ENCODE measurements at regions not wholly inside any gene's neighbourhood (a gene's known extent, or its start where the extent isn't known, plus 50 kb on each side); places are given as distances from the start of the nearest gene placed in this dataset.

DNA sequence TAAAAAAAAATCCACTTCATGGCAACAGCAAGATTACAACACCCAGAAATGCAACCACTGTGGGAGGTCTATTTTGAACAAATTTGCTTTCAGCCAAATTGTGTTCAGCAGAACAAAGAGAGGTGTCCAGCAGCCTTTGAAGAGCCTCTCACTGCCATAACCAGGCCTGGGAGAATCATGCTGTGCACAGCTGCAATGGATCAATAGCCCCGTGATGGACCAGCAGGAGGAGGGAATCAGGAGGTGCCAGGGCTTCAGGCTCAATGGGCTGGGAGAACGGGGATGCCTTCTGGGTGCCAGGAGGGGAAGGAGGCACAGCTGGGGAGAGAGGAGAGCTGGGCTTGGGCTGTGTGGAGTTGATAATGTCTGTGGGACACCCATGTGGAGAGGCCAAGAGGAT is 366.2 kb upstream of the EEF2KMT start:
- no peak for DNase-seq

DNA sequence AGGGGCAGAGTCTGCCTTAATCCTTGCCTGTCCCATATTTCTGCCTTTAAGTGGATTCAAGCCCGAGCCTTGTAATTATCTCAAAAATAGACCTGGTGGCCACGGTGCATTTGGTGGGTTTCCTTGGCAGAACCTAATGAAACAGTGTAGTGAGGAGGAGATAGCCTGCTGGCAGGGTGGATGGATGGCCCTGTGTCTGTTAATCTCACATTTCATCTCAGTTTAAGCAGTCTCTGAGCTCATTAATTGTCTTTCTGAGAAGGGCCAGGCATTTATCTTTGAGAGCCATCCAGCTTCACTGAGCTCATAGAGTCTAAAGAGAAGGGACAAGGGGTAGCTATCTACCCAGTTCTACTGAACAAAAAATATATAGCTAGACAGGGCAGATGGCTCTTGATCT is 364.0 kb upstream of the EEF2KMT start:
- no peak for DNase-seq

DNA sequence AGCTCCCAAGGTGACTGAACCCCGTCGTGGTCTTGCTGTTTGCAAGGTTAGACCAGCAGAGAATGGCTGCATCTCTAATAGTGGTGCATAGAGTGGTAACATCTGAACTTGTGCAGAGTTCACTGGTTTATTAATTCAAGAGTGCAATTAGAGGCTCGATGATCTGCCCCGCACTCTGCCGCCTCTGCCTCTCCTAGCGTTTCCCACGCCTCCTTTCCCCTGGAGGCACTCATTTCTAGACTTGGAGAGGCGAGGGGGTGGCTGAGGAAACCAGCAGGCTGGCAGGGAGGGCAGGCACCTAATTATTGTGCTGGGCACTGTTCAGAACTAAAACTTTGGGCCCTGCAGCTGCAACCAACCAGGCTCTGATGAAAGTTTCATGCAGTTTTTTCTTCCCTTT is 363.5 kb upstream of the EEF2KMT start:
- no peak for DNase-seq

DNA sequence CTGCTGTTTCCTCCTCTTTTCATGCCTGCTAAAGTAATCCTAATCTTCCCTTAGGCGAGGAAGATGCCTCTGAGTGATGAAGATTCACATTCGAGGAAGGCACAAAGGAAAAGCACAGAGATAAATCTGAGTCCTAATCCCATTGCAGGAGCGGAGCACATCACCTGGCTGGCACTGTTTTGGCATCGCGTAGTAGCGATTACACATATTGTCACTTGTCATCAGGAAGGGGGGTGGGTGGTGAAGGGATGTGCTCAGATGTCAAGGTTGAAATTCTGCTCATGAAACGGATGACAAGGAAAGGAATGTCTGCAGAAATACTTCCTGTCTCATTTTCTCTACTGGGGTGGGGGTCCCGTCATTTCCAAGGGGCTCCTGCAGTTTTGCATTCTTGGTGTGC is 363.1 kb upstream of the EEF2KMT start:
- DNase-seq: no peak

DNA sequence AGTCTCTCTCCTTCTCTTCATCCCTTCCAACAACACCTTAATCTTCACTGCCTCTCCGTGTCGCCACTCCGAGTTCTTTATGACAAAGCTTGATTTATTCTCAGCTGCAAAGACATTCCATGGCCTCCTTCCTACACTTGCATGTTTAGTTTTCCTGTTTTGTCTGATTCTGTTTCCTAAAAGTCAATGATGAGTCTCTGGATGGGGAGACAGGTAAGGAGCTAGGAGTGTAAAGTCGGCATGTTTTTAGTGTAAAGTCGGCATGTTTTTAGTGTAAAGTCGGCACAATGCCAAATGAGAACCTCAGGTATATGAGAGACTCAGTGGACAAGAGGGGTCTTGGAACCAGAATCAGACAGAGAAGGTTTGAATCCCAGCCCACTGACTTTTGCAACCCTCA is 362.3 kb upstream of the EEF2KMT start:
- no peak for DNase-seq

DNA sequence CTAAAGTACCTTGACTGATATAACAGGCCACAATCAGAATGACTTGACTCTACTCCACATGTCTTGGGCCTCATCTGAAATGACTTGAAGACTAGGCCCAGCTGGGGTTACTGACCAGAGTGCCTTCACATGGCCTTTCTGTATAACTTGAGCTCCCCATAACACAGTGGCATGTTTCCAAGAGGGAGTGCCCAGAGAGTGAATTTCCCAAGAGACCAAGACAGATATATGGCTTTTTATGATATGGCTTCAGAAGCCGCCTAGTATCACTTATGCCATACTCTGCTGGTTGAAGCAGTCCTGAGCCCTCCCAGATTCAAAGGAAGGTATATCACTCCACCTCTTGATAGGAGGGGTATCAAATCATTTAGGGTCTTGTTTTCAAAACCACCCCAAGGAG is 357.5 kb upstream of the EEF2KMT start:
- DNase-seq: no peak

DNA sequence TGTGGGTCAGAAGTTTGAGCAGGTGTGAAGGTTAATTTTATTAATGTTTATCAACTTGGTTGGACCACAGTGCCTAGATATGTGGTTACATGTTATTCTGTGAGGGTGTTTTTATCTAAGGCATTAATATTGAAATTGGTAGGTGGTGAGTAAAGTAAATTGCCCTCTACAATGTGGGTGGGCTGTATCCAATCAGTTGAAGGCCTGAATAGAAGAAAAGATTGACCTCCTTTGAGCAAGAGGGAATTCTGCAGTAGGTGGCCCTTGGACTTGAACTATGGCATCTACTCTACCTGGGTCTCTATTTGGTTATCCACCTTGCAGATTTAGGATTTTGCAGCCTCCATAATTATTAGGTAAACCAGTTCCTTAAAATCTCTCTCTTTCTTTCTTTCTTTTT is 356.8 kb upstream of the EEF2KMT start:
- no peak for DNase-seq

DNA sequence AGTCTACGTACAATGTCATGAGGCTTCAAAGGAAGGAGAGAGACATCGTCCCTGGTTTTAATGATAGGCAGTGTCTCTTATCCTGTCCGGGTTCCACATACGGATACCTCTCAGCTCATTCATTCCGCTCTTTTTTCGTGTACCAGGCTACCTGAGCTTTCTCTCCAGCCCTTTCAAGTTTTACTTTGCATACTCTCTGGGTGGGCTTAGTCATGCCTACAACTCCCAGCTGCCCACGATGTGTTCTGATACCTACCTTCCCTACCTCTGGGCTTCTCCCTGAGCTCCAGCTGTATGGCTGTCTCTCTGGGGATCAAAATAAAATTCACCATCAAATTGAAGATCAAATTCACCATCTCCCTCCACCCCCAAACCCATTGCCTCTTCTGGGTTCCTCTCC is 354.0 kb upstream of the EEF2KMT start:
- no peak for DNase-seq

DNA sequence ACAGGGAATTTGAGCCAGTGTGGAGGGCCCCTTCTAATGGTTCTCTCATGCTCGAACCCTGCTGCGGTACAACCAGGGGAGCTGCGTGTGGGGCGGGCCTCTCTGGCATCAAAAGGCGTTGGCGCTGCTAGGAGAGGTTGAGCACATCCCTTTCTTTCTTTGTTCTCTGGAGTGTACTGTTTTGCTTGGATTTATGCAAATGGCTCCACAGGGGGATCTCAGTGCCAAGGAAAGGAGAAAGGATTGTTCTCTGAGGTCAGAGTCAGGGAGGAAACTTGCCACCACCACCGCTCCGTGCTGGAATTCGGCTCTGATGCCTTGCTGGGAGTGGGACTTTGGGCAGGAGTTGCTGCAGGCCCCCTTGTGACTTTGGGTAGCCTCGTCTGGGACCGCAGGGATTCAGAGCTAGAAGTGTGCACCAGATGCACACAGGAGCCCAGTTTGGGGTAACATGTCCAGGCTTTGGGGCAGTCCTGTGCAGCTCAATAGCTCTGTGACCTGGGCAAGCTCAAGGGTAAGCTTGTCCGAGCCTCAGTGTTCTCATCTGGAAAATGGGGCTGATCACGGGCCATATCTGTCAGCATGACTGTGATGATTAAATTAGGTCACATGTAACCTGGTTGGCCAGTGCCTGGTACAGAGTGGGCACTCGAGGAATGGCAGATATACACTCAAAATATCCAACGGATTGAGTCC is 353.0 kb upstream of the EEF2KMT start:
- DNase-seq: no peak

DNA sequence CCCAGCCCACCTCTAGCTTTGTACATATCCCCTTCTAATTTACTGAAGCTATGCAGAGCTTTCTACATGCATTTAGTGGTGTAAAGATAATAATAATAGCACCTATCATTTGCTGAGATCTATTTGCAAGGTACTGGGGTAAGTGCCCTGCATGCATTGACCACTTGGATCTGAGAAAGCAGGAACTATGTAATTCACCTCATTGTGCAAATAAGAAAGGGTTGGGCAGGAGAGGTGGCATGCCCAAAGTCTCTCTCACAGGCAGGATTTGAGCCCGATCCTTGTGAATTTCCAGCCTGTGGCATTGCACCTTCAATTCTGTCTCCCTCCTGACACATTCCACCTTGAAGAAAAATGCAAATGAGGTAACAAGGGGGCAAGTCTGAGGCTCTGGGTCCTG is 352.3 kb upstream of the EEF2KMT start:
- DNase-seq: no peak

DNA sequence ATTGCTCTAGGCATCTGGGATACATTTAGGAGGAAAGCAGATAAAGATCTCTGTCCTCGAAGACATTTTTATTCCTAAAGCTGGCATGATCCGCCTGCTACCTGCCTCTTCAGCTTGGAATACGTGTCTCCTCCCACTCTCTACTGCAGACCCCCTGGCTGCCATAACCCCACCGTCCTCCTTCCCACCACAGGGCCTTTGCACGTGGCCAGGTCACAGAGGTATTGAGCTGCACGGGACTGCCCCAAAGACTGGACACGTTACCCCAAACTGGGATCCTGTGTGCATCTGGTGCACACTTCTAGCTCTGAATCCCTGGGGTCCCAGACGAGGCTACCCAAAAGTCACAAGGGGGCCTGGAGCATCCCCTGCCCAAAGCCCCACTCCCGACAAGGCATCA is 351.2 kb upstream of the EEF2KMT start:
- no peak for DNase-seq

DNA sequence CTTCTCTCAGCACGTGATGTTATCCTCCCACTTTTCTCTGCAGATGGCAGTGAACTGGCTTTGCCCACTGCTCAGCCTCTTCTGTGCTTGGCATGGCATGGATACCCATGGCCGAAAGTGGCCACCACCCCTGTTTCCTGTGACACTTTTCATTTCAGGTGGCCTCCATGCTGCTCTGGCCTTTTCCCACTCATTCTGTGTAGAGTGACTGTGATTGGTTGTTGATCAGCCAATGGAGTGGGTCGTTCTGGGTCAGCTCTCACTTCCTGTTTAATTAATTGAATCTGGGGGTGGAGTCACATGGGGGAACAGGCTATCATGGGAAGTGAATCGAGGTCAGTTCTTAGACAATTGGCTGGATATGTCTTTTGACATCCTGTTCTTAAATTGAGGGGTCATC is 350.1 kb upstream of the EEF2KMT start:
- DNase-seq: no peak

DNA sequence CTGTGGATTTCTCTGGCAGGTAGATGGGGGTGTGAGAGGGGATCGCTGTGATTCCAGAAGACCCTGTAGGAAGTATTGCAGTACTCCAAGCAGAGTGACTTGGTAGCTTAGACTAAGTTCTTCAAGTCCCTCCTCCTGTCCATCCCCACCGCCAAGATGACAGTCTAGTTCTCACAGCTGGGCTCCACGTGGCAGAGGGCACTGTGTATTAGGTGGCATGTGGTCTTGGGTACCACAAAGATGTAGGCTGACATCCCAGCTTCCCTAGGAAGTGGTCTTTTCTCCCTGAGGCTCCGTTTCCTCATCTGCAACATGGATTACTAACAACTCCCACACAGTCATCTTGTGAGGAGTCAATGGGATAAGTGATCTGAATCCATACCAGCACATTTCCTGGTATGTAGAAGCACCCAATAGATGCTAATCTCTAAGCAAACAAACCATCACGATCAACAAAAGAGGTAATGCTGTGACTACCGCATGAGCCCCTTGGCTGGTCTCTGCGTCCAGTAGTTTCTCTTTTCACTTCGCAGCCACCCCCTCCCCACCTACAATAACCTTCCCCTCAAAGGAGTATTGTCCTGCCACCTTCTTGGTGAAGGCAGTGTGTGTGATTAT is 349.1 kb upstream of the EEF2KMT start:
- no peak for DNase-seq

DNA sequence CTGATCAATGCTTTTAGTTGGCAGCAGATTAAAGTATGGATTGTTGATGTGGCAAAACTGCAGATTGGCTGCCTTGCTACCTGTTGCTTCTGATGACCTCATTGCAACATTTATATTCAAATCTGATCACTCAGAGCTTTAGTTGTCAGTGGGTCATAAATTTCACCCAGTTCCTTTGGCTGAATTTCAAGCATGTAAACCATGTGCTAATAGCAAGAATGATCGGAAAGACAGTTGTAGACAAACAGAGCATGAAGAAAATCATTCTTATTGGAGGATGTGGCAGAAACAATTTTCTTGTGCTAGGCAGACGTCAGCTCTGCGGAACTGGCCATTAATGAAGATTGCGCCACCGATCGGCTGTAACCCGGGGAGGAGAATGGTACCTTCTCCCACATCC is 346.6 kb upstream of the EEF2KMT start:
- no peak for DNase-seq

DNA sequence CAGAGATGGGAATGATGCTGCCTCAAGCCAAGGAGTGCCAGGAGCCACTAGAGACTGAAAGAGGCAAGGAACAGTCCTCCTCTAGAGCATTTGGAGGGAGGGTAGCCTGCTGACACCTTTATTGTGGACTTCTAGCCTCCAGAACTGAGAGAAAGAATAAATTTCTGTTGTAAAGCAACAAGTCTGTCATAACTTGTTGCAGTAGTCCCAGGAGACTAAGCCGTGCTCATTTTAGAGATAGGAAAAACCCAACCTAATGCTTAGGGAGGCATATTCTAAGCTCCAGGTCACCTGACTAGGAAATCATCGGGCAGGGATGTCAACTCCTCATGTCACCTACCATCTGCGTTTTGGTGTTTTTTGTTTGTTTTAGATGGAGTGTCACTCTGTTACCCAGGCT is 345.4 kb upstream of the EEF2KMT start:
- DNase-seq: no peak

DNA sequence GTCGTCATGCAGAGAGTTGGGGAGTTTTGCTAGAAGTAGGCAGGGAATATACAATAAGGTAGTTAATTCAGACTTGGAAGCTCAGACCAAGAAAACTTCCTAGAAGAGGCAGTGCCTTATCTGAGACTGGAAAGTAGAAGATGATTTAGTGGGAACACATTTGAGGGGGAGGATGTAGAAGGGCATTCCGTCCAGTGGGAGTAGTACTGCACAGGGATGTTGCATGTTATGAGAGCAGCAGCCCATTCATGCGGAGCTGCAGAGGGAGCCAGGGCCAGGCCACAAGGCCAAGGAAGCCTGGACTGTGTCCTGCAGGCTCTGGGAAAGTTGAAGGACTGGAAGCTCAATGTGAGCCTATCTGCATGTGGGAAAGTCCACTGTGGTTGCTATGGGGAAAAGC is 344.5 kb upstream of the EEF2KMT start:
- no peak for DNase-seq

DNA sequence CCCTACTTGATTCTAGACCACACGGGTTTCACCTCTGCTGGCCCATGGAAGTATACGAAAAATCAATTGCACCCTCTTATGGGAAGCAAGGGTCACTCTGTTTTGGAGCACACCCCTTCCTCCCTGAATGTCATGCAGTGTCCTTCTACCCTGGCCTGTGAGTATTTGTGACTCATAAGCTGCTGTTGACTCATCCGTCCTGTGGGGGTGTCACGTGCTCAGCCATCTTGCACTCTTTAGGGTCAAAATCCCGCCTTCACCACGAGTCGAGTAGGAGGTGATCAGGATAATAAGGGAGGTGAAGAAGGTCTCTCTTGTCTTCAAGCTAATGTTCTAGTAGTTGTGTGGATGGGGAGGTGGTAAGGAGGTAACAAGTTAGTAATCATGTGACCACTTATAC is 341.0 kb upstream of the EEF2KMT start:
- DNase-seq: no peak

DNA sequence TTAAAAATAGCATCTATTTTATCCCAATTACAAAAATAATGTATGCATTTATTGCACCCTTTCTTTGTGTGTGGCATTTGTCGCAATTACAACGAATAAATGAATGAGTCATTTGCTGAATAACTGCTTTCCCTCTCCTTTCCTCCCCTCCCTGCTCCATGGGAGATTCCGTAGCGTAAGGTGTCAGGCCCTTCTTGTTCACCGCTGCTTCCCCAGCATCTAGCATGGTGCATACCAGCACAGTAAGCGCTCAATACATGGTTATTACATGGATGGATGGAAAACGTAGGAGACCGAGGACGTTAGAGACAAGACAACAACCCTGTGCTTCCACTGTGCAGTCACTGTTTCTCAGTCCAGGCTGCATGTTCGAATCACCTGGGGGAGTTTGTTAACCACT is 336.0 kb upstream of the EEF2KMT start:
- DNase-seq: no peak

DNA sequence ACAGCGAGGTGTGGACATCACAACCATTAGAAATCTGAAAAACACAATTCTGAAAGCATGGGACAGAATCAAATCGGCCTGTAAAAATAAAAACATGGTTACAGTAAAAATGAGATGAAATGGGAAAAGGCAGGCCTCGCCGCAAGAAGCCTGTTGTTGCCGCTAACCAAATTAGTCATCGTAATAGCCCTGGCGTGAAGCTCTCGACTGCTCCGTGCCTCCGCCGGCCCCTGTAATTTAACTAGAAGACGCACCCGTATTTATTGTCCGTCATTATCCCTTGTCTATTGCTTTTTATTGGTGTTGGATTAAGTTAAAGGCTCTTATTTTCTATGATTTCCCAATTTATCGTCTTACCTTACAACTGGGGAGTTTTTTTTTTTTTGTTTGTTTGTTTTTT is 334.6 kb upstream of the EEF2KMT start:
- DNase-seq: no peak

DNA sequence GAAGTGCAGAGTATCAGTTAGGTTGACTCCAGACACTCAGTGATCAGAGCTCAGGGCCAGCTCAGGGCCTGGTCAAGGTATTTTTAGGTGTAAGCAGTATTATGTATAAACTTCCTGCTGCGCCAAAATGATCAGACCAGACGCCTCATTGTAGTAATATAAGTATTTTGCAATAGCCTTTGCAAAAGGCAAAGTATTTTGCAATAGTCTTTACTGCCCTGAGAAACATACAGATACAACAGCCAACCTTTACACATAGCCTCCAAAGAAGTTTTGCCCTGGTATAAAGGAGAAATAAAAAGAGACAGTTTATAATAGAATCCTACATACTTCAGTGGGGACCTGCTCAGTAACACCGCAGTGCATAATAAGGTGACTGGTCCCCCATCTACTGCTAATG is 333.0 kb upstream of the EEF2KMT start:
- DNase-seq: no peak

DNA sequence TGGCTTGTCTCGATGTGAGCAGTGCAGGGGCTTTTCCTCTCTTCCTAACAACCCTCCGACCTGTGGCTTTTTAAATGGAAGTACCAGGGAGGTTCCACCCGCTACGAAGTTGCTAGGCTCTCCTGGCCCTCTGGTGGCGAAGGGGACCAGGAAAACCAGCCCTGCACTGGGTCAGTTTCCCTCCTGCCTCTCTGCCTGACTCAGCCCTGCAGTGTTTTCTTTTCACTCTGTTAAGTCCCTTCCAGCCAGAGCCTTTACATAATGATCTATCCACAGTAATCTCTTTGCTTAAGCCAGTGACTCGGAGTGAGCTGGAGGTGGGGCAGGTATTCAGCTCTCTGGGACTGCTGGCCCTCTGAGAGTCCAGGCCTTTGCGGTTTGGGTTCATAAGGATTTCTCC is 331.3 kb upstream of the EEF2KMT start:
- no peak for DNase-seq

DNA sequence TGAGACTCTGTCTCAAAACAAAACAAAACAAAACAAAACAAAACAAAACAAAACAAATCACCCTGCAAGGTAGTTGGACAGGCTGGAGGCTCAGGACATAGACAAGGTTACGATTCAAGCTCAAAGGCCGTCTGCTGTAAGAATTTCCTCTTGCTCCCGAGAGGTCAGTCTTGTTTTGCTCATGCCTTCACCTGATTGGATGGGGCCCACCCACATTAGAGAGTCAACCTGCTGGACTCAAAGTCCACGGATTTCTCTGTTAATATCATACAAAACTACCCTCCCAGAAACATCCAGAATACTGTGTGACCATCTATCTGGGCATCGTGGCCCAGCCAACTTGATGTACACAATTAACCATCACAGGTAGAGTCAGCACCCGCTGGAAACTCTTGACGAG is 330.0 kb upstream of the EEF2KMT start:
- DNase-seq: no peak

DNA sequence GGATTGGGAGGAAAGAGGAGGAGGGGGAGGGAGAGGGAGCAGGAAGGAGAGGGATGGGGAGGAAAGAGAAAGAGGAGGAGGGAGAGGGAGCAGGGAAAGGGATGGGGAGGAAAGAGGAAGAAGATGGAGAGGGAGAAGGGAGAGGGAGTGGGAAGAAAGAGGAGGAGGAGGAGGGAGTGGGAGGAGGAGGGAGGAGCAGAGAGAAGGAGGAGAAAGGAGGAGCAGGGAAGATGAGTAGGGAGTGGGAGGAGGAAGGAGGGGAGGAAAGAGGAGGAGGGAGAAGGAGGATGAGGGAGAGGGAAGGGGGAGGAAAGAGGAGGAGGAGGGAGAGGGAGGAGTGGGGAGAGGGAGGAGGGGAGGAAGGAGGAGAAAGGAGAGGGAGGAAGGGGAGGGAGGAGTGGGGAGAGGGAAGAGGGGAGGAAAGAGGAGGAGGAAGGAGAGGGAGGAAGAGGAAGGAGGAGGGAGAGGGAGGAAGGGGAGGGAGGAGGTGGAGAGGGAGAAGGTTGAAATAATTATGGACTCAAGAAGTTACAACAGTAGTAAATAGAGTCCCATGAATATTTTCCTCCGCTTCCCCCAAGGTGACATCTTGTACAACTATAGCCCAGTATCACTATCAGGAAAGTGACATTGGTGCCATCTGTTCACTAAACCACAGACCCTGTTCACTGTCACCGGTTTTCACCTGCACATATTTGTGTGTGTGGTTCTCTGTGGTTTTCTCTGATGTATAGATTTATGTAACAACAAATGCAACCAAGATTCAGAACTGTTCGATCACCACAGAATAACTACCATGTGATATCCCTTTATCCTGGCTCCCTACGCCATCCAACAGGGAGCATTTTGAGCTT is 325.3 kb upstream of the EEF2KMT start:
- no peak for DNase-seq

DNA sequence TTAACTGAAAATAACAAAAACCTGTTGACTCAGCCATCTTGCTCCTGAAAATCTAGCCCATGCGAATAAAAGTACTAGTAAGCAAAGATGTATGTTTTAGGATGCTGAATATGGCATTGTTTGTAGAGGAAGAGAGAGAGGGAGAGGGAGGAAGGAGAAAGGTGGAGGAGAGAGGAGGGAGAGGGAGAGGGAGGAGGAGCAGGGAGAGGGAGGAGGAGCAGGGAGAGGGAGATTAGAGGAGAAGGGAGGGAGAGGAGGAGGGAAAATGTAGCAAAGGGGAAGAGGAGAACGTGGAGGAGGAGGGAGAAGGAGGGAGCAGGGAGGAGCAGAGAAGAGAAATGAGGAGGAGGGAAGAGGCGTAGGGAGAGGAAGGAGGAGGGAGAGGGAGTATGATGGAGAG is 324.5 kb upstream of the EEF2KMT start:
- no peak for DNase-seq
